ENCODE measurements at regions not wholly inside any gene's neighbourhood (a gene's known extent, or its start where the extent isn't known, plus 50 kb on each side); places are given as distances from the start of the nearest gene placed in this dataset.

- Histone ChIP-seq H3K4me1 (ENCODE audit: low read length) (peaks cover 10% of the 10 kb centered on the region), H3K36me3 (replicated peaks; ENCODE audit: low read depth, low read length) (no peaks in the 10 kb centered on the region), H3K27ac (ENCODE audit: low read length) (no peak overlapping the region), H3K9me3 (ENCODE audit: insufficient read depth, low read length) (no peaks in the 10 kb centered on the region), H3K4me3 (ENCODE audit: low read length) (no peak overlapping the region), H3K9ac (ENCODE audit: low read length) (no peak overlapping the region), H3K27me3 (ENCODE audit: low read depth, low read length) (no peaks in the 10 kb centered on the region), H3K4me2 (ENCODE audit: low read length) (no peak overlapping the region), H4K20me1 (ENCODE audit: insufficient read depth, low read length) (no peaks in the 10 kb centered on the region), H3K79me2 (ENCODE audit: low read length) (no peaks in the 10 kb centered on the region), H2AFZ (ENCODE audit: low read depth, low read length) (no peak overlapping the region)
- no peak for TF ChIP-seq EZH2phosphoT487 (IDR thresholded peaks at IDR 0.05; ENCODE audit: low read depth)
- TF ChIP-seq, protein P1, sequence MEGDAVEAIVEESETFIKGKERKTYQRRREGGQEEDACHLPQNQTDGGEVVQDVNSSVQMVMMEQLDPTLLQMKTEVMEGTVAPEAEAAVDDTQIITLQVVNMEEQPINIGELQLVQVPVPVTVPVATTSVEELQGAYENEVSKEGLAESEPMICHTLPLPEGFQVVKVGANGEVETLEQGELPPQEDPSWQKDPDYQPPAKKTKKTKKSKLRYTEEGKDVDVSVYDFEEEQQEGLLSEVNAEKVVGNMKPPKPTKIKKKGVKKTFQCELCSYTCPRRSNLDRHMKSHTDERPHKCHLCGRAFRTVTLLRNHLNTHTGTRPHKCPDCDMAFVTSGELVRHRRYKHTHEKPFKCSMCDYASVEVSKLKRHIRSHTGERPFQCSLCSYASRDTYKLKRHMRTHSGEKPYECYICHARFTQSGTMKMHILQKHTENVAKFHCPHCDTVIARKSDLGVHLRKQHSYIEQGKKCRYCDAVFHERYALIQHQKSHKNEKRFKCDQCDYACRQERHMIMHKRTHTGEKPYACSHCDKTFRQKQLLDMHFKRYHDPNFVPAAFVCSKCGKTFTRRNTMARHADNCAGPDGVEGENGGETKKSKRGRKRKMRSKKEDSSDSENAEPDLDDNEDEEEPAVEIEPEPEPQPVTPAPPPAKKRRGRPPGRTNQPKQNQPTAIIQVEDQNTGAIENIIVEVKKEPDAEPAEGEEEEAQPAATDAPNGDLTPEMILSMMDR (IDR thresholded peaks at IDR 0.05; ENCODE audit: low read depth, low read length) = no peak
Measured at GRCh38 chr12:47023953-47024352, 55.5 kb upstream of the PCED1B start.

DNA sequence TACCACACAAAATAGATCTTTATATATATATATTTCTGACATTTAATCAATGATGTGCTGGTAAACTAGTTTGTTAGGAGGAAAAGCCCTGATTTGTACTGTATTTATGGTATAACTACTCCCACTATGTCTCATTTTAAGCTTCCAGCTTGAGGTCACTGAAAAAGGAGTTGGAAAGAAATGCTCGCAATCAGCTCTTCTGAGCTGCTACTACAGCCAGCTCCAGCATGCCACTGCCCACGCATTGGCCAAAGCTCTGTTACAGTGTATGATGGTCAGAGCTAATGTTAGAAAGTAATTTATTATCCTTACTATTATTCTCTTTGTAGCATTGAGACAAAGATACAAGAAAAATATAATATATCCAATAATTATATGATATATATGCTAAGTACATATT, 55.0 kb upstream of the PCED1B start:
- no peak overlapping the region for H3K4me2 ChIP-seq (ENCODE audit: low read length)
- H2AFZ ChIP-seq (ENCODE audit: low read depth, low read length) = no peak overlapping the region

GRCh38 chr12:47025349-47025748, 54.1 kb upstream of the PCED1B start:
- Histone ChIP-seq H3K4me1 (ENCODE audit: low read length) (peaks cover 10% of the 10 kb centered on the region), H3K4me3 (ENCODE audit: low read length) (no peak overlapping the region), H3K27ac (ENCODE audit: low read length) (no peak overlapping the region), H3K4me2 (ENCODE audit: low read length) (no peak overlapping the region), H3K79me2 (ENCODE audit: low read length) (no peaks in the 10 kb centered on the region), H3K9me3 (ENCODE audit: insufficient read depth, low read length) (no peaks in the 10 kb centered on the region), H3K36me3 (replicated peaks; ENCODE audit: low read depth, low read length) (no peaks in the 10 kb centered on the region), H3K27me3 (ENCODE audit: low read depth, low read length) (no peaks in the 10 kb centered on the region), H3K9ac (ENCODE audit: low read length) (no peak overlapping the region), H4K20me1 (ENCODE audit: insufficient read depth, low read length) (no peaks in the 10 kb centered on the region), H2AFZ (ENCODE audit: low read depth, low read length) (no peak overlapping the region)
- no peak for TF ChIP-seq EZH2phosphoT487 (IDR thresholded peaks at IDR 0.05; ENCODE audit: low read depth)
- TF ChIP-seq, protein P1 (IDR thresholded peaks at IDR 0.05; ENCODE audit: low read depth, low read length) = no peak

More for the DNA sequence above, 55.0 kb upstream of the PCED1B start:
- H3K27me3 ChIP-seq (ENCODE audit: low read depth, low read length) = no peaks in the 10 kb centered on the region
- H3K79me2 ChIP-seq (ENCODE audit: low read length) = no peaks in the 10 kb centered on the region
- no peaks in the 10 kb centered on the region for H3K36me3 ChIP-seq (replicated peaks; ENCODE audit: low read depth, low read length)
- TF ChIP-seq EZH2phosphoT487 (IDR thresholded peaks at IDR 0.05; ENCODE audit: low read depth) = no peak
- TF ChIP-seq, protein P1 (IDR thresholded peaks at IDR 0.05; ENCODE audit: low read depth, low read length) = no peak
- H3K4me3 ChIP-seq (ENCODE audit: low read length) = no peak overlapping the region
- H3K4me1 ChIP-seq (ENCODE audit: low read length) = peaks cover 10% of the 10 kb centered on the region
- no peaks in the 10 kb centered on the region for H4K20me1 ChIP-seq (ENCODE audit: insufficient read depth, low read length)
- no peak overlapping the region for H3K9ac ChIP-seq (ENCODE audit: low read length)
- no peak overlapping the region for H3K27ac ChIP-seq (ENCODE audit: low read length)
- H3K9me3 ChIP-seq (ENCODE audit: insufficient read depth, low read length) = no peaks in the 10 kb centered on the region

DNA sequence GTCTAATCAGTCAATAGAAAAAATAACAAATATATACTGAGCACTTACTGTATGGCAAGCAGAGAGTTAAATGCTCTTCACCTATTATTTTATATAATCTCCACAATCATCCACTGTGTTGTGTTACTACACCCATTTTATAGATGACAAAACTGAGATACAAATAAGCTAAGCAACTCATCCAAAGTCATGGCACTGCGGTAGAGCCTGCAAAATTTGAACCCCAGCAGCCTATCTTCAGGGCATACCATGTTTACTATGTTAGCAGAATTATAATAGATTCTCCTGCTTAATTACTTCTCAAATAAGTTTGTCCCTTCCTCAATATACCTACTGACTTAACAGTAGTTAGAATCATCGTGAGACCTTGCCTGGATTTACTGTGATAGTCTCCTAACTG, 53.6 kb upstream of the PCED1B start:
- Histone ChIP-seq H3K4me1 (ENCODE audit: low read length) (peaks cover 10% of the 10 kb centered on the region), H4K20me1 (ENCODE audit: insufficient read depth, low read length) (no peaks in the 10 kb centered on the region), H3K79me2 (ENCODE audit: low read length) (no peaks in the 10 kb centered on the region), H2AFZ (ENCODE audit: low read depth, low read length) (no peak overlapping the region), H3K27me3 (ENCODE audit: low read depth, low read length) (no peaks in the 10 kb centered on the region), H3K9ac (ENCODE audit: low read length) (no peak overlapping the region), H3K27ac (ENCODE audit: low read length) (no peak overlapping the region), H3K36me3 (replicated peaks; ENCODE audit: low read depth, low read length) (no peaks in the 10 kb centered on the region), H3K9me3 (ENCODE audit: insufficient read depth, low read length) (no peaks in the 10 kb centered on the region), H3K4me3 (ENCODE audit: low read length) (no peak overlapping the region), H3K4me2 (ENCODE audit: low read length) (no peak overlapping the region)
- TF ChIP-seq, protein P1 (IDR thresholded peaks at IDR 0.05; ENCODE audit: low read depth, low read length) = no peak
